GM19324 (cell line): ENCODE measurements at regions not wholly inside any gene's neighbourhood (a gene's known extent, or its start where the extent isn't known, plus 50 kb on each side); places are given as distances from the start of the nearest gene placed in this dataset.
"Not testable (repeated sequence)": the region's sequence is repeated elsewhere in the genome, so short reads cannot be mapped to it uniquely, and the experiment has no call there.

ENCODE experiments used
- ATAC-seq: cut with Tn5 transposase; IDR thresholded peaks from one replicate; pipeline ENCODE4 v1.9.1; 2021; ENCODE audit warnings: mild to moderate bottlenecking, moderate library complexity; ENCODE audit not compliant: unreplicated experiment, low FRiP score

DNA sequence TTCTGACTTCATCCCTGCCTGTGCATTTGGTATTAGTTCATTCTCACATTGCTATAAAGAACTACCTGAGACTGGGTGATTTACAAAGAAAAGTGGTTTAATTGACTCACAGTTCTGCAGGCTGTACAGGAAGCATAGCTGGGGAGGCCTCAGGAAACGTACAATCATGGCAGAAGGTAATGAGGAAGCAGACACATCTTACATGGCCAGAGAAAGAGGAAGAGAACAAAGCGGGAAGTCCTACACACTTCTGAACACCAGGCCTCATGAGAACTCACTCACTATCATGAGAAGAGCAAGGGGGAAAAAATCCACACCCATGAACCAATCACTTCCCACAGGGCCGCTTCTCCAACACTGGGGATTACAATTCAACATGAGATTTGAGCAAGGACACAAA lies 303.9 kb downstream of the CBLN4 start:
- ATAC-seq = no peak

DNA sequence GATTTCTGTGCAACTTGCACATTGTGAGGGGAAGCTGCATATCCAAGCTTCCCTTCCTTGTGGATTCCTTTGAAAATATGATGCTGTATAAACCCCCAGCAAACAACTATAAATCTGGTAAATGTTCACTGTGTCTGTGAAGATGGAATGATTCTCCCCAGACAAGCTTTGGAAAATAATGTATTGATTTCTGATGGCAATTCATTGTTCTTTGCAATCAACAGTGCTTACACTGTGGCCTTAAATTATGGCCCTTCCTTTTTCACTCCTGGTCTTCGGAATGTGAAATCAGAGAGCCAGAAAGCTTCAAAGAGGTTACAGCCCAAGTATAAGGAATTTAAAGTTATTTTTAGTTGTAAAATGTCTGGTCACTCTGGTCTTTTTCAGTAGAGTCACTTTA lies 308.8 kb downstream of the CBLN4 start:
- ATAC-seq = no peak

- ATAC-seq = no peak
These were observed 311.7 kb downstream of the CBLN4 start for GRCh38 chr20:55693641-55694040.

GRCh38 chr20:55685841-55686240 lies 319.5 kb downstream of the CBLN4 start:
- no peak for ATAC-seq

GRCh38 chr20:55685425-55685824 lies 319.9 kb downstream of the CBLN4 start:
- no peak for ATAC-seq

GRCh38 chr20:55684578-55684977 lies 320.7 kb downstream of the CBLN4 start:
- no peak for ATAC-seq

- ATAC-seq = no peak
These were observed 326.2 kb downstream of the CBLN4 start for GRCh38 chr20:55678970-55679667.

DNA sequence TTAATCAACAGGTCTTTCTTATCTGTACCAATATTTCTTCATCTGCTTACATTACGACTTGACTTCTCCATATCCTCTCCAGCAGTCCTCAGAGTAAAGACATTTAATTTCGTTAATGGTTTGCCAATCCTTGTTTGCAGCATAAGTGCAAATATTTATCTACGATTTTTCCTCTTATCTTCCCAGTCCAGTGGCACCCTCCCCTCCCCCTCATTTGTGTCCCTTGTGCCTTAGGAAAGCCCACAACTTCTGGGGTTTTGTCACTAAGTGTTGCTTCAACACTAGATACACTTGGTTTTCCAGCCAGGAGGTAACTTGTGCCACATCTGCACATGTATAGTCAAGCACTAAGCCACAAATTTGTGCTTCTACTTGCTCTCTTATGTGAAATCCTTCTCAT lies 327.2 kb downstream of the CBLN4 start:
- ATAC-seq = no peak

DNA sequence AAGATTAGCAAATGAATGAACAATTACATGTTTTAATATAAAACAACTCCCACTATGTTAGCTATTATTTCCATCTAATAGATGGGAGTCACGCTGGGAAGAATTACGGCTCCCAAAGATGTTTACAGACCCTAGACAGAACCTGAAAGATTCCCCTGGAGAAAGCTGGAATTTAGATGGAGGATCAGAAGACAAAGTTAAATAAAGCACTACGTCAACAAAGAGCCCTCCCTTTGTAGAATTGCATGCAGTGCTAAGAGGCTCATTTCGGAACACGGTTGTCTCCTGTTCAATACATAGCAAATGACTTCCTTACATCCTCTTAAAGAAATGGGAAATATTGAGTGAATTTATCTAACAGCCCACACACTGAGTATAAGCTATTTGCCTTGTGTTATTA lies 328.3 kb downstream of the CBLN4 start:
- no peak for ATAC-seq

GRCh38 chr20:55676097-55676496 lies 329.2 kb downstream of the CBLN4 start:
- no peak for ATAC-seq

DNA sequence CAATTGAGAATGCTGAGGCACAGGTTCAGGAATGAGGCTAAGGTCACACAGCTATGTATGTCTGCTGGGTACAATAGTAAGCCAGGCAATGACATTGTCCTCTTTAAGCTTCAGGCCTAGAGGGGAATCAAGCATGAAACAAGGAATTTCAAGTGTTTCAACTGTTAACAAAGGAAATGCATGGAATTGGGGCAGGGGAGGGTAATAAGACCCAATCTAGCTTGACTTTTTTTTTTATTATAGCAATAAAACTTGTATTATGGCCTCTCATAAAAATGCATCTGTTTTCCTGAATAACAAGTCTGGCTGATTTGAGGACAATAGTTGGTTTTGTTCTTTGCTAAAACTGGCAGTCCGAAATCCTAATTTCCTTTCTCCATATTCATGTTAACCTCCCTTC lies 336.7 kb downstream of the CBLN4 start:
- no peak for ATAC-seq

DNA sequence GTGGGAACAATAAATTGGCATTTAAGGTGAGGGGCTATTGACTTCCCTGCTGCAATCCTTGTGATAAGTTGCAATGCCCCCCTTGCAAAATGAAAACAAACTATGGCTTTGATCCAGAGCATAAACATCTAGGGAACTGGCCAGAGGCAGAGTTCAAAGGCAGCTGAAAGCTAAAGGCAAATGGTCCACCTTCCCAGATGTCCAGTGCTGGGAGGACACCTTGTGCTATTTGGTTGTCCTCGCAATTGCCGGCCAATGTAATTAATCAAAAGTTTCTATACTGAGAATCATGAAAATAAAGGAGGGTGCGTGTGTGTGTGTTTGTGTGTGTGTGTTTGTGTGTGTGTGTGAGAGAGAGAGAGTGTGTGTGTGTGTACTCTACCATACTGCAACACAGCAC lies 337.4 kb downstream of the CBLN4 start:
- no peak for ATAC-seq

DNA sequence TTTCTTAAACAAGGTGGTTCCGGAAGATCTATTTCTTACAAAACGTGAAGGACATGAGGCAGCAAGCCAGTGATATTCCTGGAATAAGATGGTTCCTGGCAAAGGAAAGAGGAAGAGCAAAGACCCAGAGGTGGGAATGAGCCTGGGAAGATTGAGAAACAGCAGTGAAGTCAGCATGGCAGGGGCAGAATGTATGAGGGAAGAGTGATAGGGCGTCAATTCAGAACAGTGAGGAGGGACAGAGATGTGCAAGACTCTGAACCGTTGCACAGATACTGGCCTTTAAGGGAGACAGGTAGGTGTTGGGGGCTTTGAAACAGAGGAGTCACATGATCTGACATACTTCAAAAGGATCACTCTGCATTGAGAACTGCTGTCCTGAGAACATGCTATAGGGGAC lies 338.3 kb downstream of the CBLN4 start:
- no peak for ATAC-seq

GRCh38 chr20:55656231-55656775 lies 349.0 kb downstream of the CBLN4 start:
- no peak for ATAC-seq

- ATAC-seq = no peak
These were observed 354.5 kb downstream of the CBLN4 start for GRCh38 chr20:55650657-55651360.

GRCh38 chr20:55649254-55649653 lies 356.1 kb downstream of the CBLN4 start:
- no peak for ATAC-seq

DNA sequence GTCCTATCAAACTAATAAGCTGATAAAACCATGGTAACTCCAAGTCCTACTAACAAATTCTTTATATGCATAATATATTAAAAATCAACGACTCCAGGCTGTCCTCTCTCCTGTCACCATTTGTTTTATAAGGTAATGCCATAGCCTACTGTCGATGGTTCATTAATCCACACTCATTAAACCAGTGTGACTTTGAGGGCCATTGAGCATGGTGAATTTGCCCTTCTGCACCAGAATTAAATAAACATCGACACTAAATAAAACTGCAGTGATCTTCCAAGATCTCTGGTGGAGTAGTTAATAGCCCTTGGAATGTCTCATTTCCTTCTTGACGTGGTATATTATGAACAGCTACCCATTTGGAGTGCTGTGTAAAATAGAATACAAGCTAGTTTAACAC lies 358.5 kb downstream of the CBLN4 start:
- no peak for ATAC-seq

DNA sequence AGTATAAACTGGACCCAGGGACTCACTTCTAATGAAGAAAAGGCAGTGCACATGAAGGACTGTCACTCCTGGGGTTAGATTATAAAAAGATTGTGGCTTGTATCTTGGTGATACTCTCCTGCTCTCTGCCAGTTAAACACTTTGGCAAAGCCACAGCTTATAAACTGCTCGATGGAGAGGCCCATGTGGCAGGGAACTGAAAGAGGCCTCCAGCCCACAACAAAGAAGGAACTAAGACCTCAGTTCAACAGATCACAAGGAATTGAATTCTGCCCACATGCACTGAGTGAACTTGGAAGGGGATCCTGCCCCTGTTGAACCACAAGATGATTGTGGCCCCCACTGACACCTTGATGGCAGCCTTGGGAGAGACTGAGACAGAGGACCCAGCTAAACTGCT lies 363.8 kb downstream of the CBLN4 start:
- ATAC-seq = no peak

GRCh38 chr20:55635870-55636269 lies 369.4 kb downstream of the CBLN4 start:
- no peak for ATAC-seq

- no peak for ATAC-seq
These were observed 372.7 kb downstream of the CBLN4 start for GRCh38 chr20:55632592-55632991.

DNA sequence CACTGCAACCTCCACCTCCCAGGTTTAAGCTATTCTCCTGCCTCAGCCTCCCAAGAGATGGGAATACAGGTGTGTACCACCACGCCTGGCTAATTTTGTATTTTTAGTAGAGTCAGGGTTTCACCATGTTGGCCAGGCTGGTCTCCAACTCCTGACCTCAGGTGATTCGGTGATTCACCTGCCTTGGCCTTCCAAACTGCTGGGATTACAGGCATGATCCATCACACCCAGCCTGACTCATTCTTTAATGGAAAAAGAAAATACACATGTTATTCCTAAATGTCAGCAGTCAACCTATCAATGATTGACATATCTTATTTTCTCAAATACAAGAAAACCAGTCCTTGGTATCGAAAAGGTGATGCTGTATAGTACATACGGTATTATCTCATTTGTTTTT lies 376.2 kb downstream of the CBLN4 start:
- ATAC-seq = not testable (repeated sequence)

GRCh38 chr20:55626716-55627115 lies 378.6 kb downstream of the CBLN4 start:
- no peak for ATAC-seq
